ENCODE measurements at regions not wholly inside any gene's neighbourhood (a gene's known extent, or its start where the extent isn't known, plus 50 kb on each side); places are given as distances from the start of the nearest gene placed in this dataset.

- H3K27me3 ChIP-seq (ENCODE audit: insufficient read depth), result no peaks in the 10 kb centered on the region
- no peak overlapping the region for H3K27ac Mint-ChIP-seq
- no peak overlapping the region for H3K4me3 ChIP-seq
- H3K4me3 Mint-ChIP-seq, result no peak overlapping the region
- H3K79me2 ChIP-seq (replicated peaks; ENCODE audit: insufficient read depth), result no peaks in the 10 kb centered on the region
- no peaks in the 10 kb centered on the region for H3K9me2 ChIP-seq (ENCODE audit: insufficient read depth)
- no peaks in the 10 kb centered on the region for H3K36me3 Mint-ChIP-seq (ENCODE audit: low read depth)
- H3K27me3 Mint-ChIP-seq (ENCODE audit: insufficient read depth, low read depth, poor library complexity), result peaks cover 10% of the 10 kb centered on the region
- H3K27ac ChIP-seq (ENCODE audit: low read depth), result no peak overlapping the region
- ATAC-seq, result no peak
- no peaks in the 10 kb centered on the region for H3K4me1 ChIP-seq (ENCODE audit: insufficient read depth)
- no peak for DNase-seq (ENCODE audit: low spot score)
- no peak overlapping the region; the same call in 1 of the 2 replicates for H2AFZ ChIP-seq
- TF ChIP-seq EZH2phosphoT487 (IDR thresholded peaks at IDR 0.05; ENCODE audit: unreplicated experiment) (no peak), NANOG (IDR thresholded peaks at IDR 0.05; ENCODE audit: borderline replicate concordance) (no peak), JUNB (IDR thresholded peaks at IDR 0.05; ENCODE audit: unreplicated experiment) (no peak), EZH2 (IDR thresholded peaks at IDR 0.05; ENCODE audit: low read depth, unreplicated experiment) (no peak), ZNF462 (CRISPR knock-in tag; IDR thresholded peaks at IDR 0.05) (no peak), CTCF (conservative IDR thresholded peaks at IDR 0.05; ENCODE audit: low read depth in 2 of 2) (no peak), STAT1 (IDR thresholded peaks at IDR 0.05; ENCODE audit: unreplicated experiment) (no peak), CREB1 (CRISPR knock-in tag; IDR thresholded peaks at IDR 0.05; ENCODE audit: low read depth) (no peak), ZNF114 (CRISPR knock-in tag; IDR thresholded peaks at IDR 0.05) (no peak), REST (IDR thresholded peaks at IDR 0.05; ENCODE audit: unreplicated experiment) (no peak), ZNF331 (CRISPR knock-in tag; IDR thresholded peaks at IDR 0.05; ENCODE audit: low read depth) (no peak), POLR2AphosphoS5 (IDR thresholded peaks at IDR 0.05; ENCODE audit: low read depth) (no peak)
- H3K4me1 Mint-ChIP-seq, result no peaks in the 10 kb centered on the region
- H3K36me3 ChIP-seq (ENCODE audit: insufficient read depth), result no peaks in the 10 kb centered on the region
- no peak overlapping the region for H3K4me2 ChIP-seq
- no peaks in the 10 kb centered on the region for H3F3A ChIP-seq (replicated peaks; ENCODE audit: low read depth)
- no peaks in the 10 kb centered on the region for H4K20me1 ChIP-seq (replicated peaks; ENCODE audit: insufficient read depth)
- H3K9me3 Mint-ChIP-seq, result no peaks in the 10 kb centered on the region; the same call in 1 of the 3 replicates
Observed at GRCh38 chr2:10989782-10990181, 78.0 kb downstream of the KCNF1 start.

All from GM23338 (cell line).